GM23248 (cell line): ENCODE measurements at regions not wholly inside any gene's neighbourhood (a gene's known extent, or its start where the extent isn't known, plus 50 kb on each side); places are given as distances from the start of the nearest gene placed in this dataset.

Source experiments
- EZH2 ChIP-seq: fragments of 200-600 bp; sonication (generic); IDR thresholded peaks from 2 replicates; pipeline ENCODE4 v1.6.1; 2018; ENCODE audit warnings: antibody characterized with exemption, mild to moderate bottlenecking; ENCODE audit not compliant: insufficient read depth, poor library complexity, severe bottlenecking
- EZH2phosphoT487 ChIP-seq: fragments of 200-600 bp; sonication (generic); IDR thresholded peaks from 2 replicates; pipeline ENCODE4 v1.6.1; 2018; ENCODE audit warnings: antibody characterized with exemption, moderate library complexity, mild to moderate bottlenecking, low read depth; ENCODE audit not compliant: insufficient read depth

- TF ChIP-seq EZH2phosphoT487 (no peak), EZH2 (no peak)
These were observed 184.6 kb downstream of the SNX10 start for GRCh38 chr7:26476271-26476670.
